Urinary bladder (tissue), 3 donors: ENCODE measurements at regions not wholly inside any gene's neighbourhood (a gene's known extent, or its start where the extent isn't known, plus 50 kb on each side); places are given as distances from the start of the nearest gene placed in this dataset.

Source experiments
- DNase-seq: peaks from one replicate; pipeline ENCODE4 v3.0.0-alpha.2; 2015; ENCODE audit errors: extremely low spot score
- H3K27ac ChIP-seq: one replicate; pipeline ENCODE4 v1.5.1; 2013; ENCODE audit warnings: low read depth, mild to moderate bottlenecking, moderate library complexity
- H3K36me3 ChIP-seq: one replicate; pipeline ENCODE4 v1.6.1; 2013; ENCODE audit warnings: mild to moderate bottlenecking, moderate library complexity; ENCODE audit not compliant: insufficient read depth
- H3K4me1 ChIP-seq: one replicate; pipeline ENCODE4 v1.6.1; 2013; ENCODE audit warnings: mild to moderate bottlenecking, moderate library complexity; ENCODE audit not compliant: insufficient read depth
- H3K4me3 ChIP-seq: one replicate; pipeline ENCODE4 v1.5.1; 2013; ENCODE audit warnings: low read depth, low read length
- WGBS: extraction: QIAGEN DNeasy Blood & Tissue Kit; methylation state at CpG from one replicate; pipeline ENCODE4 v1.1.7; 2013; 5-methylcytosine and 5-hydroxymethylcytosine counted together
- donor health status: healthy with polysubstance abuse.
- donor health status: healthy.

- Histone ChIP-seq H3K4me1 (no peaks in the 10 kb centered on the region), H3K36me3 (no peaks in the 10 kb centered on the region), H3K27ac (no peak overlapping the region), H3K4me3 (no peak overlapping the region)
- 91% methylated on average over 4 of the region's 4 CpGs for WGBS
- no peak for DNase-seq
Measured at GRCh38 chr1:185581961-185582725, 152.0 kb upstream of the HMCN1 start.

GRCh38 chr1:185581020-185581419, 153.2 kb upstream of the HMCN1 start:
- 91% methylated on average over 2 of the region's 2 CpGs for WGBS
- Histone ChIP-seq H3K4me3 (no peak overlapping the region), H3K36me3 (no peaks in the 10 kb centered on the region), H3K4me1 (no peaks in the 10 kb centered on the region), H3K27ac (no peak overlapping the region)
- DNase-seq: no peak

GRCh38 chr1:185578293-185578692, 155.9 kb upstream of the HMCN1 start:
- Histone ChIP-seq H3K27ac (no peak overlapping the region), H3K4me3 (no peak overlapping the region), H3K4me1 (no peaks in the 10 kb centered on the region), H3K36me3 (no peaks in the 10 kb centered on the region)
- no peak for DNase-seq
- WGBS: 80% methylated on average over 3 of the region's 3 CpGs

GRCh38 chr1:185574139-185574875, 159.9 kb upstream of the HMCN1 start:
- 97% methylated on average over 4 of the region's 4 CpGs for WGBS
- H3K4me3 ChIP-seq: no peak overlapping the region
- no peaks in the 10 kb centered on the region for H3K36me3 ChIP-seq
- DNase-seq: no peak
- no peak overlapping the region for H3K27ac ChIP-seq
- no peaks in the 10 kb centered on the region for H3K4me1 ChIP-seq

- no peak overlapping the region for H3K4me3 ChIP-seq
- H3K27ac ChIP-seq: no peak overlapping the region
- no peak for DNase-seq
- WGBS: 81% methylated on average over 2 of the region's 2 CpGs
- H3K36me3 ChIP-seq: no peaks in the 10 kb centered on the region
- H3K4me1 ChIP-seq: no peaks in the 10 kb centered on the region
Measured at GRCh38 chr1:185573677-185574076, 160.5 kb upstream of the HMCN1 start.

GRCh38 chr1:185573162-185573561, 161.0 kb upstream of the HMCN1 start:
- Histone ChIP-seq H3K27ac (no peak overlapping the region), H3K4me1 (no peaks in the 10 kb centered on the region), H3K4me3 (no peak overlapping the region), H3K36me3 (no peaks in the 10 kb centered on the region)
- no peak for DNase-seq
- 79% methylated on average over 3 of the region's 3 CpGs for WGBS

GRCh38 chr1:185570962-185571361, 163.2 kb upstream of the HMCN1 start:
- H3K27ac ChIP-seq: no peak overlapping the region
- H3K4me1 ChIP-seq: no peaks in the 10 kb centered on the region
- 89% methylated on average over 5 of the region's 5 CpGs for WGBS
- DNase-seq: no peak
- H3K36me3 ChIP-seq: no peaks in the 10 kb centered on the region
- H3K4me3 ChIP-seq: no peak overlapping the region

- H3K36me3 ChIP-seq: no peaks in the 10 kb centered on the region
- H3K27ac ChIP-seq: no peak overlapping the region
- no peaks in the 10 kb centered on the region for H3K4me1 ChIP-seq
- no peak for DNase-seq
- 84% methylated on average over 3 of the region's 3 CpGs for WGBS
- H3K4me3 ChIP-seq: no peak overlapping the region
Measured at GRCh38 chr1:185568155-185569123, 165.8 kb upstream of the HMCN1 start.

GRCh38 chr1:185567440-185567839, 166.8 kb upstream of the HMCN1 start:
- WGBS: 18% methylated on average over 2 of the region's 2 CpGs
- Histone ChIP-seq H3K4me3 (no peak overlapping the region), H3K36me3 (no peaks in the 10 kb centered on the region), H3K4me1 (no peaks in the 10 kb centered on the region), H3K27ac (no peak overlapping the region)
- DNase-seq: no peak

- Histone ChIP-seq H3K36me3 (no peaks in the 10 kb centered on the region), H3K4me3 (no peak overlapping the region), H3K27ac (no peak overlapping the region), H3K4me1 (no peaks in the 10 kb centered on the region)
- 10% methylated on average over 4 of the region's 4 CpGs for WGBS
- peak; percentile 37 for DNase-seq
Measured at GRCh38 chr1:185566995-185567394, 167.2 kb upstream of the HMCN1 start.

GRCh38 chr1:185565302-185565701, 168.9 kb upstream of the HMCN1 start:
- H3K4me1 ChIP-seq: no peaks in the 10 kb centered on the region
- H3K4me3 ChIP-seq: no peak overlapping the region
- no peaks in the 10 kb centered on the region for H3K36me3 ChIP-seq
- WGBS: 41% methylated on average over 5 of the region's 5 CpGs
- H3K27ac ChIP-seq: no peak overlapping the region
- no peak for DNase-seq

- Histone ChIP-seq H3K36me3 (no peaks in the 10 kb centered on the region), H3K4me1 (no peaks in the 10 kb centered on the region), H3K27ac (no peak overlapping the region), H3K4me3 (no peak overlapping the region)
- DNase-seq: no peak
- 88% methylated on average over 1 of the region's 1 CpG for WGBS
Measured at GRCh38 chr1:185564816-185565215, 169.4 kb upstream of the HMCN1 start.

GRCh38 chr1:185562461-185563359, 171.5 kb upstream of the HMCN1 start:
- DNase-seq: no peak
- WGBS: 55% methylated on average over 6 of the region's 6 CpGs
- no peaks in the 10 kb centered on the region for H3K36me3 ChIP-seq

More at GRCh38 chr1:185562461-185563359, 171.5 kb upstream of the HMCN1 start:
- Histone ChIP-seq H3K4me1 (no peaks in the 10 kb centered on the region), H3K27ac (no peak overlapping the region), H3K4me3 (no peak overlapping the region)
